ENCODE measurements at regions not wholly inside any gene's neighbourhood (a gene's known extent, or its start where the extent isn't known, plus 50 kb on each side); places are given as distances from the start of the nearest gene placed in this dataset.
A peak's percentile ranks its signal among the peaks of the same experiment; 100 is the strongest.
"Not testable (repeated sequence)": the region's sequence is repeated elsewhere in the genome, so short reads cannot be mapped to it uniquely, and the experiment has no call there.

GRCh38 chr7:38331853-38332595 is 58.6 kb upstream of the TARP start:
- not testable (repeated sequence) for DNase-seq

GRCh38 chr7:38330861-38331621 is 57.6 kb upstream of the TARP start:
- DNase-seq: peak; percentile 46 to 72

- DNase-seq: no peak
Measured at GRCh38 chr7:38330039-38330438, 56.6 kb upstream of the TARP start.

- DNase-seq: no peak
Measured at GRCh38 chr7:38329340-38329739, 55.9 kb upstream of the TARP start.

- no peak for DNase-seq
Measured at GRCh38 chr7:38328814-38329213, 55.4 kb upstream of the TARP start.

GRCh38 chr7:38327637-38328036 is 54.2 kb upstream of the TARP start:
- DNase-seq: no peak
